HFFc6 (cell line): ENCODE measurements at regions not wholly inside any gene's neighbourhood (a gene's known extent, or its start where the extent isn't known, plus 50 kb on each side); places are given as distances from the start of the nearest gene placed in this dataset.

Experiments used
- DNase-seq: peaks from one replicate; pipeline ENCODE4 v3.0.0-alpha.2; 2018
- H3K27ac Mint-ChIP-seq: 2 replicates; pipeline ENCODE4 v1.8.0; 2020; ENCODE audit warnings: mild to moderate bottlenecking, mixed read lengths
- H3K27me3 Mint-ChIP-seq: 2 replicates; pipeline ENCODE4 v1.8.0; 2021; ENCODE audit warnings: mild to moderate bottlenecking, moderate library complexity, mixed read lengths; ENCODE audit not compliant: insufficient read depth
- H3K36me3 Mint-ChIP-seq: 2 replicates; pipeline ENCODE4 v1.8.0; 2021; ENCODE audit warnings: low read depth, mixed read lengths
- H3K4me1 Mint-ChIP-seq: 2 replicates; pipeline ENCODE4 v1.8.0; 2020; ENCODE audit warnings: low read depth, mixed read lengths
- H3K4me3 Mint-ChIP-seq: 2 replicates; pipeline ENCODE4 v1.8.0; 2020; ENCODE audit warnings: mild to moderate bottlenecking, moderate library complexity, mixed read lengths
- H3K9me3 Mint-ChIP-seq: 2 replicates; pipeline ENCODE4 v1.8.0; 2020; ENCODE audit warnings: mild to moderate bottlenecking, mixed read lengths
- TF ChIP-seq, protein P1 (sequence below): fragments of 200-600 bp; sonication (generic); IDR thresholded peaks from 2 replicates; pipeline ENCODE4 v1.5.0; 2021; ENCODE audit warnings: antibody characterized with exemption, mild to moderate bottlenecking

DNA sequence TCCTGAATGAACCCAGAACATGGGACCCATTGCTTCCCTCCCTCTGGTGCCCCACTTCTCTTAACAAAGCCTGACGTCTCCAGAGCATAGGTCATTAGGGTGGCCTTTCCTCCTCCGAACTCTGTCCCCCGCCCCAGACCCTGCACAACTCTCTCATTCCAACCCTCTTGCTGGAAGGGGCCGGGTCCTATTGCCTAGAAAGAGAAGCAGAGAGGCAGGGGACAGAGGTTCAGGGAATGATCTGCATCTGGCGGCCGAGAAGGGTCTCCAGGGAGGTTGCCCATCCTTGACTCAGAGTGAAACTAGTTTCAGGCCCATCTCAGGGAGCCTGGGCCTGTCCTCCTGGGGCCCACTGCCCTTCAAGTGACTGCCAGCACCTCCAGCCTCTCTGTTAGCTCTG, 79.0 kb downstream of the LINGO1 start:
- Mint-ChIP-seq H3K27ac (no peak overlapping the region), H3K9me3 (no peaks in the 10 kb centered on the region), H3K4me1 (no peaks in the 10 kb centered on the region), H3K27me3 (peaks cover 9% of the 10 kb centered on the region; the same call in 1 of the 2 replicates), H3K4me3 (no peak overlapping the region), H3K36me3 (no peaks in the 10 kb centered on the region)
- TF ChIP-seq, protein P1, sequence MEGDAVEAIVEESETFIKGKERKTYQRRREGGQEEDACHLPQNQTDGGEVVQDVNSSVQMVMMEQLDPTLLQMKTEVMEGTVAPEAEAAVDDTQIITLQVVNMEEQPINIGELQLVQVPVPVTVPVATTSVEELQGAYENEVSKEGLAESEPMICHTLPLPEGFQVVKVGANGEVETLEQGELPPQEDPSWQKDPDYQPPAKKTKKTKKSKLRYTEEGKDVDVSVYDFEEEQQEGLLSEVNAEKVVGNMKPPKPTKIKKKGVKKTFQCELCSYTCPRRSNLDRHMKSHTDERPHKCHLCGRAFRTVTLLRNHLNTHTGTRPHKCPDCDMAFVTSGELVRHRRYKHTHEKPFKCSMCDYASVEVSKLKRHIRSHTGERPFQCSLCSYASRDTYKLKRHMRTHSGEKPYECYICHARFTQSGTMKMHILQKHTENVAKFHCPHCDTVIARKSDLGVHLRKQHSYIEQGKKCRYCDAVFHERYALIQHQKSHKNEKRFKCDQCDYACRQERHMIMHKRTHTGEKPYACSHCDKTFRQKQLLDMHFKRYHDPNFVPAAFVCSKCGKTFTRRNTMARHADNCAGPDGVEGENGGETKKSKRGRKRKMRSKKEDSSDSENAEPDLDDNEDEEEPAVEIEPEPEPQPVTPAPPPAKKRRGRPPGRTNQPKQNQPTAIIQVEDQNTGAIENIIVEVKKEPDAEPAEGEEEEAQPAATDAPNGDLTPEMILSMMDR: no peak
- no peak for DNase-seq

DNA sequence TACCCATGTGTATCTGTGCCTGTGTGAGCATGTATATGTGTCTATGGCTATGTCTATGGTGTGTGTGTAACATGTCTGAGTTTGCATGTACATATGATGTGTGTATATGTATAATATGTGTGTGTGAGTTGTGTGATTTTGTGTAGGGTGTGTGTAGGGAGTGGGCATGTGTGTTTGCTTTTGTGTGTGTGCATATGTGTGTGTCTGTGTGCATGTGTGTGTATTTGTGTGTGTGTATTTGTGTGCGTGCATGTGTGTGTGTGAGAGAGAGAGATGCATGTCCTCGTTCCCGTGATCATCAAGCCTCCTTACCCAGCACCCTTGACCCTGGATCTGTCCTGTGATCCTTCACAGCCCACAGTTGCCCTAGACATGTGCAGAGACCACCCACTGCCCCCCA, 79.5 kb downstream of the LINGO1 start:
- H3K9me3 Mint-ChIP-seq: no peaks in the 10 kb centered on the region
- no peak for DNase-seq
- H3K27ac Mint-ChIP-seq: no peak overlapping the region
- H3K27me3 Mint-ChIP-seq: peaks cover 9% of the 10 kb centered on the region; the same call in 1 of the 2 replicates
- TF ChIP-seq, protein P1: no peak
- H3K4me3 Mint-ChIP-seq: no peak overlapping the region
- no peaks in the 10 kb centered on the region for H3K4me1 Mint-ChIP-seq
- no peaks in the 10 kb centered on the region for H3K36me3 Mint-ChIP-seq

DNA sequence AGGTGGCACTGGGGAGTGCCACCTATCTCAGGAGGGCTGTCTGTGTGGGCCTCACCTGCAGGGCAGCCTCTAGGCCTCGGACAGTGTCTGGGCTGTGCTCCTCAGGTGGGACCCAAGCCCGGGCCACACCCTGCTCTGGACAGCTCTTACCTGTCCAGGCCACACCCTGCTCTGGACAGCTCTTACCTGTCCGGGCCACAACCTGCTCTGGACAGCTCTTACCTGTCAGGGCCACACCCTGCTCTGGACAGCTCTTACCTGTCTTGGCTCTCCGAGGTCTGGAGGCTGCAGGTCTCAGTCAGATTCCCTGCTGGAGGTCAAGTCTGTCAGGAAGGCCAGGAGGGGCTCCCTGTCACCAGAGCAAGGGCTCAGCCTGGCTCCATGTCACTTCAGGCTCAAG, 80.6 kb downstream of the LINGO1 start:
- no peak for DNase-seq
- no peaks in the 10 kb centered on the region; the same call in 1 of the 2 replicates for H3K9me3 Mint-ChIP-seq
- H3K4me3 Mint-ChIP-seq: no peak overlapping the region
- peaks cover 11% of the 10 kb centered on the region for H3K27me3 Mint-ChIP-seq
- no peaks in the 10 kb centered on the region for H3K36me3 Mint-ChIP-seq
- no peak overlapping the region for H3K27ac Mint-ChIP-seq
- TF ChIP-seq, protein P1: no peak
- no peaks in the 10 kb centered on the region for H3K4me1 Mint-ChIP-seq

DNA sequence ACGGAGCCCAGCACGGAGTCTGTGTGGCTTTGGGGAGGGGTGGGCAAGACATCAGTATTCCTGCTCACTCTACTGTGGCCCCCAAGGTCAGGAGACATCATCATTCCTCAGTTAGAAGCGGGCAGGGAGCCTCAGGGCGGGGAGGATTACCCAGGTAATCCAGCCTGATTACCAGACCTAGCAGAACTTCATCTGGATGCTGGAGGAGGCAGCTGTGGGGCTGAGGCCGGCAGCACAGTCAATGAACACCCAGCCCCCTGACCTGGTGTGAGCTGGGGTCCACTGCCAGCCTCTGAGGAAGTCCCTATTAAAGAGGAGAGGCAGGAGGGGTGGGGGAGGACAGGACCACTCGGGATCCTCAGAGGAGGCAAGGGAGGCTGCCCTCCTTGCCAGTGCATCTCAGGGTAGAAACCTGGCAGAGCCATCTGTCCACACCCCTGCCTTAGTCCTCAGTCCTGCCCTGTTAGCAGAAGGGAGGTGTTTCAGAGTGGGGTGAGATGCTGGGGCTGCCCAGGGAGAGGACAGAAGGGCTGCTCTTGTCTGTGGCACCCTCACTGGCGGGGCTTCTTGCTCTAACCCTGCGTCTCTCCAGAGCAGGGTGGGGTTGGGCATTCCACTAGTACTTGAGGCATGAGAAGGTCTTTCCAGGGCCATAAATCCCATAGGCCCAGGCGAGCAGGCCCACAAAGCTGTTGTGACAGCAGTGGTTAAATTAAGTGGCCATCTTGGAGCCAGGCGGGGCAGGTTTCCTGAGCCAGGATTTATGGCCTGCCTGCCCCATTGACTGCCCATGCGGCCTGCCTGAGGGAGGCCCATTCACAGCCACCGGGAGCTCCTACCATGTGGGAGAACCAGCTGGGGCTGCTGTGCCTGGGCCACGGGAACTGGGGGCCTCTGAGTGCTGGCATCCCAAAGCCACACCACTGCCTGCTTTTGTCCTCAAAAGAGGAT, 82.1 kb downstream of the LINGO1 start:
- Mint-ChIP-seq H3K36me3 (no peaks in the 10 kb centered on the region), H3K9me3 (no peaks in the 10 kb centered on the region; the same call in 1 of the 2 replicates), H3K4me1 (peaks cover 12% of the 10 kb centered on the region), H3K27me3 (peaks cover 2% of the 10 kb centered on the region), H3K4me3 (no peak overlapping the region), H3K27ac (no peak overlapping the region)
- no peak for DNase-seq
- TF ChIP-seq, protein P1: no peak

DNA sequence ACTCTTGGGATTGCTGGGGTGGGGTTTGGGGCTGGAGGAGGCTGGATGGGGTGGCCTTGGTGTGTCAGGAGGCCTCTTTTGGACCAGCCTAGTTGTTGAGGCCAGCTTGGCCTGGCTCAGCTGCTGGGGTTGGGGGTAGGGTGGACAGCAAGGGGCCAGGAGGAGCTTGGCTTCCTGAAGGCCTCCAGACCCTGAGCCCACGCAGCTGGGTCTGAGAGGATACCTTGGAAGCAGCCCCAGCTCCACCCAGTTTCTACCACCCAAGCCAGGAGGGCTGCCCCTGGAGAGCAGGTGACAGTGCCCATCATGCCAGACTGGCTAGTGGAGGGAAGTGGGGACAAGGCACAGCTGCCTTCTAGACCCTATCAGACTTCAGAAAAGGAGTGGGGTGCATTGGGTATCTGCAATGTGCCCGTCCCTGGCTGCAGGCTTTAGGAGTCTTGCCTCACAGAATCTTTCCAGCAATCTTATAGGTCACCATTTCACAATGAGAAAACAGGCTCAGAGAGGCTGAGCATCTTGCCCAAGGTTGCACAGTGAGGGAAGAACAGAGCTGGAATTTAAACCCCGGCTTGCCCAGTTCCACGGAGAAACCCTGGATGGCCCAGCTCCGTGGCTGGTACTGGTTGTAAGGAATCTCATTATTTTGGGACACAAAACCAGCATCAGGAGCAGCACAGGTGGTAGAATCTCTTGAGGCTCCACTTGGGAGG, 83.0 kb downstream of the LINGO1 start:
- DNase-seq: no peak
- Mint-ChIP-seq H3K27me3 (peaks cover 2% of the 10 kb centered on the region), H3K4me3 (no peak overlapping the region), H3K27ac (no peak overlapping the region), H3K36me3 (no peaks in the 10 kb centered on the region), H3K4me1 (peaks cover 15% of the 10 kb centered on the region), H3K9me3 (no peaks in the 10 kb centered on the region; the same call in 1 of the 2 replicates)
- TF ChIP-seq, protein P1: 0 out of 2 replicates have a peak, but pooled peaks have one; percentile 2
